Nephron (organoid): ENCODE measurements at regions not wholly inside any gene's neighbourhood (a gene's known extent, or its start where the extent isn't known, plus 50 kb on each side); places are given as distances from the start of the nearest gene placed in this dataset.

Experiments used
- H3K27ac Mint-ChIP-seq, 3 experiments: 2 replicates each; pipeline ENCODE4 v1.8.0; 2020; ENCODE audit warnings: mixed read lengths in 3 of 3, mild to moderate bottlenecking in 2 of 3, moderate library complexity in 1 of 3
- H3K27me3 Mint-ChIP-seq: 2 replicates; pipeline ENCODE4 v1.8.0; 2021; ENCODE audit warnings: low read depth, mild to moderate bottlenecking, moderate library complexity, mixed read lengths
- H3K36me3 Mint-ChIP-seq: 2 replicates; pipeline ENCODE4 v1.8.0; 2020; ENCODE audit warnings: low read depth, mixed read lengths
- H3K4me1 Mint-ChIP-seq: 2 replicates; pipeline ENCODE4 v1.8.0; 2020; ENCODE audit warnings: mixed read lengths
- H3K4me3 Mint-ChIP-seq, 3 experiments: 2 replicates each; pipeline ENCODE4 v1.8.0; 2020; ENCODE audit warnings: mild to moderate bottlenecking in 3 of 3, mixed read lengths in 3 of 3, moderate library complexity in 2 of 3
- H3K9me3 Mint-ChIP-seq: 2 replicates; pipeline ENCODE4 v1.8.0; 2020; ENCODE audit warnings: mixed read lengths
- CTCF ChIP-seq, 3 experiments: fragments of 200-600 bp; sonication (generic); IDR thresholded peaks; one replicate each; pipeline ENCODE4 v1.5.0; 2021; ENCODE audit warnings: antibody characterized with exemption in 3 of 3; ENCODE audit not compliant: unreplicated experiment in 3 of 3

GRCh38 chr9:26470284-26470683 is 422.3 kb downstream of the CAAP1 start:
- H3K27me3 Mint-ChIP-seq: peaks cover 2% of the 10 kb centered on the region
- no peak for TF ChIP-seq CTCF (IDR thresholded peaks at IDR 0.05; ENCODE audit: unreplicated experiment in 3 of 3)
- H3K27ac Mint-ChIP-seq: no peak overlapping the region
- no peaks in the 10 kb centered on the region for H3K36me3 Mint-ChIP-seq
- H3K9me3 Mint-ChIP-seq: peaks cover 3% of the 10 kb centered on the region
- H3K4me1 Mint-ChIP-seq: peaks cover 6% of the 10 kb centered on the region
- H3K4me3 Mint-ChIP-seq: no peak overlapping the region

GRCh38 chr9:26463837-26464236 is 428.8 kb downstream of the CAAP1 start:
- Mint-ChIP-seq H3K27ac (no peak overlapping the region), H3K27me3 (no peaks in the 10 kb centered on the region), H3K4me1 (no peaks in the 10 kb centered on the region), H3K4me3 (no peak overlapping the region), H3K36me3 (no peaks in the 10 kb centered on the region), H3K9me3 (no peaks in the 10 kb centered on the region)
- no peak for TF ChIP-seq CTCF (IDR thresholded peaks at IDR 0.05; ENCODE audit: unreplicated experiment in 3 of 3)

- no peaks in the 10 kb centered on the region for H3K36me3 Mint-ChIP-seq
- no peak overlapping the region for H3K27ac Mint-ChIP-seq
- H3K27me3 Mint-ChIP-seq: no peaks in the 10 kb centered on the region
- H3K4me3 Mint-ChIP-seq: no peak overlapping the region
- H3K9me3 Mint-ChIP-seq: no peaks in the 10 kb centered on the region
- no peaks in the 10 kb centered on the region for H3K4me1 Mint-ChIP-seq
- no peak for TF ChIP-seq CTCF (IDR thresholded peaks at IDR 0.05; ENCODE audit: unreplicated experiment in 3 of 3)
Observed at GRCh38 chr9:26462751-26463150, 429.9 kb downstream of the CAAP1 start.

GRCh38 chr9:26462213-26462612 is 430.4 kb downstream of the CAAP1 start:
- Mint-ChIP-seq H3K27ac (no peak overlapping the region), H3K4me3 (no peak overlapping the region), H3K4me1 (no peaks in the 10 kb centered on the region), H3K27me3 (no peaks in the 10 kb centered on the region), H3K9me3 (no peaks in the 10 kb centered on the region), H3K36me3 (no peaks in the 10 kb centered on the region)
- no peak for TF ChIP-seq CTCF (IDR thresholded peaks at IDR 0.05; ENCODE audit: unreplicated experiment in 3 of 3)

GRCh38 chr9:26460624-26461023 is 432.0 kb downstream of the CAAP1 start:
- Mint-ChIP-seq H3K4me1 (no peaks in the 10 kb centered on the region), H3K27me3 (no peaks in the 10 kb centered on the region), H3K4me3 (no peak overlapping the region), H3K36me3 (no peaks in the 10 kb centered on the region), H3K27ac (no peak overlapping the region), H3K9me3 (no peaks in the 10 kb centered on the region)
- TF ChIP-seq CTCF (IDR thresholded peaks at IDR 0.05; ENCODE audit: unreplicated experiment in 3 of 3): no peak

GRCh38 chr9:26459959-26460358 is 432.6 kb downstream of the CAAP1 start:
- H3K27me3 Mint-ChIP-seq: no peaks in the 10 kb centered on the region
- H3K4me1 Mint-ChIP-seq: no peaks in the 10 kb centered on the region
- no peak for TF ChIP-seq CTCF (IDR thresholded peaks at IDR 0.05; ENCODE audit: unreplicated experiment in 3 of 3)
- H3K4me3 Mint-ChIP-seq: no peak overlapping the region
- H3K27ac Mint-ChIP-seq: no peak overlapping the region
- H3K36me3 Mint-ChIP-seq: no peaks in the 10 kb centered on the region
- H3K9me3 Mint-ChIP-seq: no peaks in the 10 kb centered on the region
